CD4-positive, alpha-beta T cell (primary cell): ENCODE measurements at regions not wholly inside any gene's neighbourhood (a gene's known extent, or its start where the extent isn't known, plus 50 kb on each side); places are given as distances from the start of the nearest gene placed in this dataset.
"Not testable (repeated sequence)": the region's sequence is repeated elsewhere in the genome, so short reads cannot be mapped to it uniquely, and the experiment has no call there.

Source experiments
- ATAC-seq: fragments of 200-7000 bp; cut with Tn5 transposase; one replicate; pipeline ENCODE4 v1.10.0; 2022; ENCODE audit warnings: mild to moderate bottlenecking; ENCODE audit not compliant: poor library complexity
- CTCF ChIA-PET: fragments of 350-600 bp; sonication (Branson Sonifier 250); formaldehyde crosslinking; loops from one replicate; lab custom pipeline; 2021; ENCODE audit warnings: antibody characterized with exemption, inconsistent platforms; lab: Charles Lee
- POLR2A ChIA-PET: fragments of 350-600 bp; sonication (Branson Sonifier 250); formaldehyde crosslinking; loops from one replicate; lab custom pipeline; 2021; ENCODE audit warnings: antibody characterized with exemption, inconsistent platforms; lab: Charles Lee
- DNase-seq, 14 experiments: peaks; one replicate each; pipeline ENCODE4 v3.0.0-alpha.2; 2013 to 2020; ENCODE audit warnings: mixed read lengths in 2 of 14
- H3K27ac ChIP-seq, 2 donors: one replicate each; pipeline versions ENCODE4 v1.5.1 to v1.7.0; 2013; ENCODE audit warnings: low read length in 2 of 2, low read depth in 1 of 2, mild to moderate bottlenecking in 1 of 2
- H3K27me3 ChIP-seq, 2 experiments: 1 replicate in 1 of 2; 2 replicates in 1 of 2; pipeline versions ENCODE4 v1.6.1 to v1.7.0; 2013; ENCODE audit warnings: low read length in 2 of 2, control low read depth in 1 of 2, mild to moderate bottlenecking in 1 of 2, moderate library complexity in 1 of 2; ENCODE audit not compliant: insufficient read depth in 2 of 2, control insufficient read depth in 1 of 2
- H3K36me3 ChIP-seq: one replicate; pipeline ENCODE4 v1.6.1; 2013; ENCODE audit warnings: low read length, control low read depth; ENCODE audit not compliant: insufficient read depth
- H3K4me1 ChIP-seq: one replicate; pipeline ENCODE4 v1.6.1; 2013; ENCODE audit warnings: low read length, control low read depth; ENCODE audit not compliant: insufficient read depth
- H3K4me3 ChIP-seq: one replicate; pipeline ENCODE4 v1.5.1; 2013; ENCODE audit warnings: mild to moderate bottlenecking, low read length, moderate library complexity
- H3K9me3 ChIP-seq, 2 experiments: 1 replicate in 1 of 2; 2 replicates in 1 of 2; pipeline versions ENCODE4 v1.6.1 to v1.7.0; 2013; ENCODE audit warnings: low read length in 2 of 2, mild to moderate bottlenecking in 2 of 2, control low read depth in 1 of 2, moderate library complexity in 1 of 2; ENCODE audit not compliant: control insufficient read depth in 1 of 2, insufficient read depth in 1 of 2
- H3K27ac Mint-ChIP-seq: one replicate; pipeline ENCODE4 v1.8.0; 2020; ENCODE audit warnings: mixed read lengths
- H3K27me3 Mint-ChIP-seq: one replicate; pipeline ENCODE4 v1.8.0; 2021; ENCODE audit warnings: mixed read lengths
- H3K36me3 Mint-ChIP-seq: one replicate; pipeline ENCODE4 v1.8.0; 2021; ENCODE audit warnings: low read depth, mixed read lengths
- H3K4me1 Mint-ChIP-seq: one replicate; pipeline ENCODE4 v1.8.0; 2021; ENCODE audit warnings: low read depth, mixed read lengths
- H3K4me3 Mint-ChIP-seq: one replicate; pipeline ENCODE4 v1.8.0; 2020; ENCODE audit warnings: mild to moderate bottlenecking, mixed read lengths
- H3K9me3 Mint-ChIP-seq: one replicate; pipeline ENCODE4 v1.8.0; 2020; ENCODE audit warnings: mixed read lengths
- CTCF ChIP-seq: fragments of 200-600 bp; IDR thresholded peaks from one replicate; pipeline ENCODE4 v1.8.0; 2022; ENCODE audit warnings: antibody characterized with exemption, mild to moderate bottlenecking
- intact Hi-C, 2 experiments: fragments of 100-400 bp; cut with DNase I in 1 of 2; cut with micrococcal nuclease in 1 of 2; formaldehyde crosslinking; loops; one replicate each; pipeline versions ENCODE4 v1.15.1 to v1.9.0; 2023 to 2025; cut with DNase I, micrococcal nuclease

- POLR2A ChIA-PET: no interaction called here
- CTCF ChIA-PET: no interaction called here
- H3K4me1 Mint-ChIP-seq: no peaks in the 10 kb centered on the region
Measured at GRCh38 chr12:104888481-104888880, 69.6 kb downstream of the SLC41A2 start.

GRCh38 chr12:104887452-104887851 is 70.6 kb downstream of the SLC41A2 start:
- Mint-ChIP-seq H3K4me1 (no peaks in the 10 kb centered on the region), H3K4me3 (no peak overlapping the region), H3K36me3 (no peaks in the 10 kb centered on the region), H3K27ac (no peak overlapping the region), H3K27me3 (no peaks in the 10 kb centered on the region), H3K9me3 (no peaks in the 10 kb centered on the region)
- intact Hi-C loops: no loop called here
- POLR2A ChIA-PET: no interaction called here
- CTCF ChIA-PET: interaction anchor here (0.5 to 0.6 kb wide), 2 partner anchors 20 to 118 kb away, joined by 3 to 4 read pairs; no protein-coding TSS in a partner anchor
- no peak for DNase-seq
- H3K36me3 ChIP-seq: no peaks in the 10 kb centered on the region
- no peak for ATAC-seq
- no peak overlapping the region for H3K27ac ChIP-seq
- no peak overlapping the region for H3K4me3 ChIP-seq
- no peaks in the 10 kb centered on the region for H3K9me3 ChIP-seq
- H3K4me1 ChIP-seq: no peaks in the 10 kb centered on the region
- peaks cover 4 to 5% of the 10 kb centered on the region in 2 experiments for H3K27me3 ChIP-seq
- TF ChIP-seq CTCF: no peak

More at GRCh38 chr12:104888481-104888880, 69.6 kb downstream of the SLC41A2 start:
- intact Hi-C loops: no loop called here
- no peak overlapping the region for H3K4me3 ChIP-seq
- H3K27ac ChIP-seq: no peak overlapping the region
- Mint-ChIP-seq H3K36me3 (no peaks in the 10 kb centered on the region), H3K9me3 (no peaks in the 10 kb centered on the region), H3K27me3 (no peaks in the 10 kb centered on the region), H3K27ac (no peak overlapping the region), H3K4me3 (no peak overlapping the region)
- no peaks in the 10 kb centered on the region for H3K36me3 ChIP-seq
- DNase-seq: no peak
- no peaks in the 10 kb centered on the region for H3K4me1 ChIP-seq
- TF ChIP-seq CTCF: no peak
- no peaks in the 10 kb centered on the region for H3K9me3 ChIP-seq
- no peak for ATAC-seq
- H3K27me3 ChIP-seq: peaks cover 4 to 5% of the 10 kb centered on the region in 2 experiments

- ATAC-seq (no peak), DNase-seq (no peak)
- peaks cover 4 to 5% of the 10 kb centered on the region in 2 experiments for H3K27me3 ChIP-seq
- H3K4me1 ChIP-seq: no peaks in the 10 kb centered on the region
- H3K4me3 Mint-ChIP-seq: no peak overlapping the region
- H3K36me3 Mint-ChIP-seq: no peaks in the 10 kb centered on the region
- ChIA-PET CTCF (interaction anchor here (0.6 kb wide), 1 partner anchor 21 kb away, joined by 3 read pairs; no protein-coding TSS in a partner anchor), POLR2A (no interaction called here)
- intact Hi-C loops: no loop called here
- TF ChIP-seq CTCF: no peak
- no peak overlapping the region for H3K27ac ChIP-seq
- no peak overlapping the region for H3K27ac Mint-ChIP-seq
- H3K36me3 ChIP-seq: no peaks in the 10 kb centered on the region
- no peaks in the 10 kb centered on the region for H3K9me3 Mint-ChIP-seq
- H3K4me3 ChIP-seq: no peak overlapping the region
- no peaks in the 10 kb centered on the region for H3K4me1 Mint-ChIP-seq
- H3K9me3 ChIP-seq: no peaks in the 10 kb centered on the region
- no peaks in the 10 kb centered on the region for H3K27me3 Mint-ChIP-seq
Measured at GRCh38 chr12:104886418-104887401, 71.4 kb downstream of the SLC41A2 start.

- H3K4me1 Mint-ChIP-seq, H3K9me3 Mint-ChIP-seq, H3K27ac ChIP-seq, CTCF ChIA-PET, H3K27ac Mint-ChIP-seq, H3K4me1 ChIP-seq, H3K4me3 Mint-ChIP-seq, H3K4me3 ChIP-seq, H3K36me3 ChIP-seq, H3K27me3 ChIP-seq, DNase-seq, H3K36me3 Mint-ChIP-seq, ATAC-seq, H3K27me3 Mint-ChIP-seq, H3K9me3 ChIP-seq, POLR2A ChIA-PET: not testable (repeated sequence)
- intact Hi-C loops: loop anchor here (2.0 to 5.0 kb wide), 4 partner anchors 172 to 662 kb away; partner anchors contain the start of genes TXNRD1 (in 2 of the 2) and CHST11 (in 1 of the 2)
Measured at GRCh38 chr12:104878858-104879257, 79.2 kb downstream of the SLC41A2 start.
